Mucosa of descending colon (tissue), 3 donors: ENCODE measurements at regions not wholly inside any gene's neighbourhood (a gene's known extent, or its start where the extent isn't known, plus 50 kb on each side); places are given as distances from the start of the nearest gene placed in this dataset.

Experiments
- ATAC-seq: fragments of 200-7000 bp; cut with Tn5 transposase; one replicate; pipeline ENCODE4 v1.9.1; 2020; ENCODE audit warnings: mild to moderate bottlenecking, moderate library complexity
- DNase-seq, 3 donors: peaks; one replicate each; pipeline ENCODE4 v3.0.0-alpha.2; 2020
- H3K36me3 ChIP-seq: fragments of 200-600 bp; one replicate; pipeline ENCODE4 v1.8.0; 2021; ENCODE audit warnings: low read depth, mild to moderate bottlenecking
- H3K4me1 ChIP-seq: fragments of 200-600 bp; one replicate; pipeline ENCODE4 v1.8.0; 2021; ENCODE audit warnings: low read depth, mild to moderate bottlenecking
- H3K4me3 ChIP-seq: fragments of 200-600 bp; one replicate; pipeline ENCODE4 v1.8.0; 2021; ENCODE audit warnings: mild to moderate bottlenecking
- H3K9me3 ChIP-seq: fragments of 200-600 bp; one replicate; pipeline ENCODE4 v1.8.0; 2021; ENCODE audit warnings: mild to moderate bottlenecking
- CTCF ChIP-seq: fragments of 200-600 bp; IDR thresholded peaks from one replicate; pipeline ENCODE4 v1.8.0; 2022; ENCODE audit warnings: antibody characterized with exemption, mild to moderate bottlenecking
- intact Hi-C, 2 donors: fragments of 100-400 bp; cut with DNase I in 1 of 2; cut with micrococcal nuclease in 1 of 2; formaldehyde crosslinking; loops; one replicate each; pipeline versions ENCODE4 v1.11.0 to v1.11.1; 2022; cut with DNase I, micrococcal nuclease
- donor health status: DM: no; HTN: no; CAD: no; lungs with moderate emphysema.
- donor health status: DM: no; HTN: no; CAD: no.
- donor health status: DM: no; HTN: yes; CAD: no.

- H3K4me3 ChIP-seq: no peak overlapping the region
- ATAC-seq: no peak
- H3K36me3 ChIP-seq: no peaks in the 10 kb centered on the region
- no peak for DNase-seq
- no peak for TF ChIP-seq CTCF
- intact Hi-C loops: no loop called here
- no peaks in the 10 kb centered on the region for H3K4me1 ChIP-seq
- no peaks in the 10 kb centered on the region for H3K9me3 ChIP-seq
These were observed 600.9 kb upstream of the FAM98A start for GRCh38 chr2:34199971-34200370.

- H3K4me3 ChIP-seq: no peak overlapping the region
- DNase-seq (no peak), ATAC-seq (no peak)
- H3K36me3 ChIP-seq: no peaks in the 10 kb centered on the region
- intact Hi-C loops: no loop called here
- no peak for TF ChIP-seq CTCF
- no peaks in the 10 kb centered on the region for H3K9me3 ChIP-seq
- no peaks in the 10 kb centered on the region for H3K4me1 ChIP-seq
These were observed 594.1 kb upstream of the FAM98A start for GRCh38 chr2:34193164-34193563.

- Histone ChIP-seq H3K9me3 (no peaks in the 10 kb centered on the region), H3K4me3 (no peak overlapping the region), H3K36me3 (no peaks in the 10 kb centered on the region), H3K4me1 (no peaks in the 10 kb centered on the region)
- intact Hi-C loops: no loop called here
- DNase-seq (no peak), ATAC-seq (no peak)
- no peak for TF ChIP-seq CTCF
These were observed 589.6 kb upstream of the FAM98A start for GRCh38 chr2:34188464-34189303.

GRCh38 chr2:34179511-34179910, 580.4 kb upstream of the FAM98A start:
- ATAC-seq (no peak), DNase-seq (no peak)
- Histone ChIP-seq H3K4me1 (no peaks in the 10 kb centered on the region), H3K36me3 (no peaks in the 10 kb centered on the region), H3K4me3 (no peak overlapping the region), H3K9me3 (no peaks in the 10 kb centered on the region)
- TF ChIP-seq CTCF: no peak
- intact Hi-C loops: no loop called here

GRCh38 chr2:34178482-34178881, 579.4 kb upstream of the FAM98A start:
- TF ChIP-seq CTCF: no peak
- H3K9me3 ChIP-seq: no peaks in the 10 kb centered on the region
- H3K36me3 ChIP-seq: no peaks in the 10 kb centered on the region
- ATAC-seq (no peak), DNase-seq (no peak)
- no peaks in the 10 kb centered on the region for H3K4me1 ChIP-seq
- no peak overlapping the region for H3K4me3 ChIP-seq
- intact Hi-C loops: no loop called here
